ENCODE measurements at regions not wholly inside any gene's neighbourhood (a gene's known extent, or its start where the extent isn't known, plus 50 kb on each side); places are given as distances from the start of the nearest gene placed in this dataset.

DNA sequence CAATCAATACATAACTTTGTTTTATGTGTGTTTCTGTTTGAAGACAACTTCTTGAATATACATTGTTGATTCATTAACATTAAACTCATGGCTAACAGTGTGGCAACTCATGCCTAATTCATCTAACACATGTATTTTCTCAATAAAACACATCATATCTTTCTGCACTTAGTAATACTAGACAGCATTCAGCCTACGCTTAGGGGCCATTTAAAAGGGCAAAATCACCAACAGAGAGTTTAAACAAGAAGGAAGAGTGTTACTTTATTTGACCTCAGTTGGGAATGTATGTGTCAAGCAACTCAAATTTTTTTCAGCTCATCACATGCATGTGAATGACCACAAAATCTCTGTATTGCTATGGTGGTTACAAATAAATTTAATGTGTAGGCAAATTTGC, 128.8 kb upstream of the AADACL2 start (continued):
- TF ChIP-seq, protein P1, sequence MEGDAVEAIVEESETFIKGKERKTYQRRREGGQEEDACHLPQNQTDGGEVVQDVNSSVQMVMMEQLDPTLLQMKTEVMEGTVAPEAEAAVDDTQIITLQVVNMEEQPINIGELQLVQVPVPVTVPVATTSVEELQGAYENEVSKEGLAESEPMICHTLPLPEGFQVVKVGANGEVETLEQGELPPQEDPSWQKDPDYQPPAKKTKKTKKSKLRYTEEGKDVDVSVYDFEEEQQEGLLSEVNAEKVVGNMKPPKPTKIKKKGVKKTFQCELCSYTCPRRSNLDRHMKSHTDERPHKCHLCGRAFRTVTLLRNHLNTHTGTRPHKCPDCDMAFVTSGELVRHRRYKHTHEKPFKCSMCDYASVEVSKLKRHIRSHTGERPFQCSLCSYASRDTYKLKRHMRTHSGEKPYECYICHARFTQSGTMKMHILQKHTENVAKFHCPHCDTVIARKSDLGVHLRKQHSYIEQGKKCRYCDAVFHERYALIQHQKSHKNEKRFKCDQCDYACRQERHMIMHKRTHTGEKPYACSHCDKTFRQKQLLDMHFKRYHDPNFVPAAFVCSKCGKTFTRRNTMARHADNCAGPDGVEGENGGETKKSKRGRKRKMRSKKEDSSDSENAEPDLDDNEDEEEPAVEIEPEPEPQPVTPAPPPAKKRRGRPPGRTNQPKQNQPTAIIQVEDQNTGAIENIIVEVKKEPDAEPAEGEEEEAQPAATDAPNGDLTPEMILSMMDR (IDR thresholded peaks at IDR 0.05 in 2 of 3, conservative IDR thresholded peaks at IDR 0.05 in 1 of 3; ENCODE audit: borderline replicate concordance in 1 of 3, insufficient read depth in 1 of 3, low read depth in 2 of 3, low read length in 2 of 3), result no peak
- TF ChIP-seq EZH2phosphoT487 (IDR thresholded peaks at IDR 0.05; ENCODE audit: borderline replicate concordance) (no peak), ELF1 (IDR thresholded peaks at IDR 0.05; ENCODE audit: borderline replicate concordance, low read depth) (no peak)

DNA sequence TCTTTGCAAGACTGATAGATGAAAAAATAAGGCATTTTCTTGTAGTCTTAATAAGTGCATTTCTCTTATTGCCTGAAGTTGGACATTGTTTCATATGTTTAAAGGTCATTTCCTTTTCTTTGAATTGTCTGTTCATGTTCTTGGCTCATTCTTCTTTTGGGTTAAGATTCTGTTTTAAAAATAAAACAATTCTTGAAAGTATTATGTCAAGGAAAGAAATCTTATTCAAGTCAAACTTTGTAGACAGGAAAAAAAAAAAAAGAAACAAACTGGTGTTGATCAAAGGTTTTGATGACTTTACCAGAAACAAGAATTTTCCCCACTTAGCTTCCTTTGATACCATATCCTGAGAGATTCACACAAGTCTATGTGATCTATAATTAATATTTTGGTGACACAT, 132.9 kb upstream of the AADACL2 start:
- intact Hi-C loops (cut with micrococcal nuclease), result no loop called here
- Histone ChIP-seq H3K4me2 (ENCODE audit: low read length) (no peak overlapping the region), H3K27me3 (ENCODE audit: insufficient read depth, low read length) (no peaks in the 10 kb centered on the region), H3K9me2 (ENCODE audit: insufficient read depth) (no peaks in the 10 kb centered on the region), H4K20me1 (ENCODE audit: insufficient read depth) (no peaks in the 10 kb centered on the region), H3K9me3 (ENCODE audit: control insufficient read depth in 1 of 2, insufficient read depth in 1 of 2, low read depth in 1 of 2, low read length in 2 of 2) (no peaks in the 10 kb centered on the region), H2AFZ (ENCODE audit: low read depth, low read length, poor library complexity, severe bottlenecking) (no peak overlapping the region), H3K27ac (ENCODE audit: low read depth, low read length) (no peak overlapping the region), H3K4me3 (replicated peaks in 1 of 2; ENCODE audit: low read depth in 1 of 2, low read length in 2 of 2) (no peak overlapping the region), H3K9ac (ENCODE audit: low read length) (no peak overlapping the region), H3K79me2 (ENCODE audit: insufficient read depth, low read length) (no peaks in the 10 kb centered on the region), H3K4me1 (ENCODE audit: control insufficient read depth in 1 of 2, insufficient read depth in 2 of 2, low read length in 2 of 2) (no peaks in the 10 kb centered on the region), H3K36me3 (ENCODE audit: control insufficient read depth in 1 of 2, insufficient read depth in 2 of 2, low read length in 2 of 2) (no peaks in the 10 kb centered on the region)
- RAD21 ChIA-PET (ENCODE audit: low non-redundant PET in 1 of 2, low total read pairs in 2 of 2, uncharacterized antibody in 2 of 2, unreplicated experiment in 2 of 2), result no interaction called here
- TF ChIP-seq ZNF274 (IDR thresholded peaks at IDR 0.05; ENCODE audit: low read depth, low read length) (no peak), SIN3A (IDR thresholded peaks at IDR 0.05; ENCODE audit: low read depth) (no peak), ELF1 (IDR thresholded peaks at IDR 0.05; ENCODE audit: borderline replicate concordance, low read depth) (no peak), SP1 (IDR thresholded peaks at IDR 0.05; ENCODE audit: low read depth) (no peak)
- TF ChIP-seq, protein P2, sequence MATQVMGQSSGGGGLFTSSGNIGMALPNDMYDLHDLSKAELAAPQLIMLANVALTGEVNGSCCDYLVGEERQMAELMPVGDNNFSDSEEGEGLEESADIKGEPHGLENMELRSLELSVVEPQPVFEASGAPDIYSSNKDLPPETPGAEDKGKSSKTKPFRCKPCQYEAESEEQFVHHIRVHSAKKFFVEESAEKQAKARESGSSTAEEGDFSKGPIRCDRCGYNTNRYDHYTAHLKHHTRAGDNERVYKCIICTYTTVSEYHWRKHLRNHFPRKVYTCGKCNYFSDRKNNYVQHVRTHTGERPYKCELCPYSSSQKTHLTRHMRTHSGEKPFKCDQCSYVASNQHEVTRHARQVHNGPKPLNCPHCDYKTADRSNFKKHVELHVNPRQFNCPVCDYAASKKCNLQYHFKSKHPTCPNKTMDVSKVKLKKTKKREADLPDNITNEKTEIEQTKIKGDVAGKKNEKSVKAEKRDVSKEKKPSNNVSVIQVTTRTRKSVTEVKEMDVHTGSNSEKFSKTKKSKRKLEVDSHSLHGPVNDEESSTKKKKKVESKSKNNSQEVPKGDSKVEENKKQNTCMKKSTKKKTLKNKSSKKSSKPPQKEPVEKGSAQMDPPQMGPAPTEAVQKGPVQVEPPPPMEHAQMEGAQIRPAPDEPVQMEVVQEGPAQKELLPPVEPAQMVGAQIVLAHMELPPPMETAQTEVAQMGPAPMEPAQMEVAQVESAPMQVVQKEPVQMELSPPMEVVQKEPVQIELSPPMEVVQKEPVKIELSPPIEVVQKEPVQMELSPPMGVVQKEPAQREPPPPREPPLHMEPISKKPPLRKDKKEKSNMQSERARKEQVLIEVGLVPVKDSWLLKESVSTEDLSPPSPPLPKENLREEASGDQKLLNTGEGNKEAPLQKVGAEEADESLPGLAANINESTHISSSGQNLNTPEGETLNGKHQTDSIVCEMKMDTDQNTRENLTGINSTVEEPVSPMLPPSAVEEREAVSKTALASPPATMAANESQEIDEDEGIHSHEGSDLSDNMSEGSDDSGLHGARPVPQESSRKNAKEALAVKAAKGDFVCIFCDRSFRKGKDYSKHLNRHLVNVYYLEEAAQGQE (IDR thresholded peaks at IDR 0.05; ENCODE audit: low read depth), result no peak
- CTCF ChIA-PET, result no interaction called here
- POLR2A ChIA-PET, result no interaction called here
- BruUV-seq (replicated peaks), result no TSS peak
- ATAC-seq (no peak), DNase-seq (ENCODE audit: low read depth, low spot score) (no peak)

Data from HCT116 (cell line).